COR-L47 (cell line): ENCODE measurements at regions not wholly inside any gene's neighbourhood (a gene's known extent, or its start where the extent isn't known, plus 50 kb on each side); places are given as distances from the start of the nearest gene placed in this dataset.

ENCODE experiments used
- DNase-seq: peaks from one replicate; lab custom pipeline; 2025; lab: John Stamatoyannopoulos, UW

DNA sequence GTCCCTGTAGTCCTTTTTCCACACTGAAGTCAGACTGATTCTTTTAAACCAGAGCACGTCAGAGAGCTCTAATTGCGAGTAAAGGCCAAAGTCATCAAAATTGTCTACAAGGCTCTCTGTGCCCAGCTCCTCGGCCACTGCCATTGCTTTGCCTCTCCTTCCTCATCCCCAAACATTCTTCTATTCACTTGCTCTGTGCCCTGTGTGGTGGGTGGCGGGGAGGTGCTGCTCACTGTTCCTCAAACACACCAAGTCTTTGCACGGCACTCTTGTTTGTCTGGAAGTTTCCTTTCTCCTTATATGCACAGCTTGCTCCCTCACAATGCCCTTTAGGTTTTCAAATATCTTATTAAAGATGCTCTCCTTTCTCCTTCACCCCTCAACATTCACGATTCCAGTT is 100.1 kb upstream of the FSHR start:
- DNase-seq, result no peak

DNA sequence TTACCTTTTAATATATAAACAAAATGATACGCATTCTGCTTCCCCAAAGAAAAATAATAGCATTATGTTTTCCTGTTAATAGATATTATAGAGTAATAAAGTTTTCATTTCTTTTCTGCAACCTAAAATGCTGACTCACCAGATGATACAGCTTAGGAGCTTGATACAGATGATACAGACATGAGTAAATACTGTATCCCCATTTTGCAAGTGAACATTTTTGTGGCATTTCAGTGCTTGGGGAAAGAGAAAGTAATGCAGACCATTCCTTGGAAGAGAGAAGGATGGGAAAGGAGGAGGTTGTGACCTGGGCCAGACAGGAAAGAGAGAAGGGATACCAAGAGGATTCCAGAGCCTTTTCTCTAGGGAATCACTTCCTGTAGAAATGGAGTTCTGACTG is 97.5 kb upstream of the FSHR start:
- DNase-seq, result no peak

DNA sequence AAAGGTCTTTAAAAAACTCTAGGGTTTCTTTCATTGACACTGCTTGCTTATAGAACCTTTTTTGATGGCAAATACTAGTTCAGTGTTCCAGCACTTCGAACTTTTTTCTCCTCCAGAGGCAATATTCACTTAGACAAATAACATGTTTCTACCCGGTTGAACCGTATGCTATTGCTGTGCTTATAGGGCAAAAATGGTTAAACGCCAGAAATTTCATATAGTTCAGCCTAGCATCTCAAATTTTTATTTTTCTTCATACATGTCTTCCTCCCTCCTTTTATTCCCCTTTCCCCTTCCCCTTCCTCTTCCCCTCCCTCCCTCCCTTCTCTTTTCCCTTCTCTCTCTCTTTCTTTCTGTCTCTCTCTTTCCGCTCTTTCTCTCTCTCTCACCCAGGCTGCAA is 96.9 kb upstream of the FSHR start:
- no peak for DNase-seq

DNA sequence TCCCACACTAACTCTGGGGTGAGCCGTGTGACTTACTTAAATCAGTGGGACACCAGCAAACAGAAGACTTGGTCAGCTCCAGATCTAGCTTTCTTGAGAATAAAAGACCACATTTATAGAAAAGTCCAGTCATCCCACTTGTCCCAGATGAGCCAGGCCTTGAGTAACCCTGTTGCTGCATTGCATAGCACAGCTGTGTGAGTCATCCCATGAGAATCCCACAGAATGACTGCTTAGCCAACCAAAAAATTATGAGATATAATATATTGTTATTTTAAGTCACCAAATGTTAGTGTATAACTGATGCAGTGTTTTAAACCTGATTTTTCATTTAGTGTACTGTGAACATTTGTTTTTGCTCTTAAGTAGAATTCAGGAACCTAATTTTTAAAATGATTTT is 94.2 kb upstream of the FSHR start:
- DNase-seq, result no peak

DNA sequence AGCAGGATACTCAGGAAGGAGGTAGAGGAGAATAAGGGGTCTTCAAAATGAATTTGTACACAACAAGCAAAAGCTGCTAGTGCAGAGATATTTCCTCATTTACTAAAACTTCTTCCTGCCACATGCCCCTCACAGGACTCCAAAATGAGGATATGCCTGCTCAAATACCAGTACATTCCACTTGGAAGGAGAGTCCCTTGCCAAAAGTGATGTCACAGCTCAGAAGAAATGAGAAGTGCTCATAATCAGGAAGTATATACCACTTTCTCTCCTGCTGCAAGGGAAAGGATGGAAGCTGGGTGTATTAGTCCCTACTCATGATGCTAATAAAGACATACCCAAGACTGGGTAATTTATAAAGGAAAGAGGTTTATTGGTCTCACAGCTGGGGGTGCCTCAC is 87.7 kb upstream of the FSHR start:
- no peak for DNase-seq

DNA sequence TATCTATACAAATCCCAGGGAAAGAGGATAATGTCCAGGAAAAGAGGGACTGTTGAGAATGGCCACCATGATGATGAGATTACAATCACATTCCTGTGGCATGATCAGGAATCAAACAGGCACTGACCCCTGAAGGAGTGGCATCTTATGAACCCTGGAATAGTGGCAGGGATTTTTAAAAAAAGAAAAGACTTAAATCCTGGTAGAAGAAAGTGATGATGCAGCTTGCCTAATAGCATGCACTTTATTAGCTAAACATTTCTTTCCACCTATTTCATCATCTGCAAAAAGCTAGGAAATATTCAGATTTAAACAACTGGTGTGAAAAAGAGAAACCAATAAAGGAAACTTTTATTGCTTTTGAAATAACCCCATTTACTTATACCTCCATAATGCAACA is 87.2 kb upstream of the FSHR start:
- no peak for DNase-seq

DNA sequence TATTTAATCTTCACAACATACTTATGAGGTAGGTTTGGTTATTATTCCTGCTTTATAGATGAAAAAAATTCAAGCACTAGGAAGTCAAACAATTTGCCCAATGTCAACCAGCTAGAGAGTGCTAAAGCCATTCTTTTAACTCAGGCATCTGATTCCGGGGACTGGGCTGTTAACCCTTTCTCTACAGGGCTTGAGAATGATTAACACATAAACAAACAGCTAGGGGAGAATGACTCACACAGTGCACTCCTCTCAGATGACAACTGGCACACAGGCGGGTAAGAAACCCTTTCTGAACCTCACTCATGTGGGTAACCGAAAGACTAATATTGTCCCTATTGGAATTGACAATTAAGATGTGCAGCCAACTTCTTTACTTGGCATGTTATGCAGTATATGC is 86.3 kb upstream of the FSHR start:
- no peak for DNase-seq

DNA sequence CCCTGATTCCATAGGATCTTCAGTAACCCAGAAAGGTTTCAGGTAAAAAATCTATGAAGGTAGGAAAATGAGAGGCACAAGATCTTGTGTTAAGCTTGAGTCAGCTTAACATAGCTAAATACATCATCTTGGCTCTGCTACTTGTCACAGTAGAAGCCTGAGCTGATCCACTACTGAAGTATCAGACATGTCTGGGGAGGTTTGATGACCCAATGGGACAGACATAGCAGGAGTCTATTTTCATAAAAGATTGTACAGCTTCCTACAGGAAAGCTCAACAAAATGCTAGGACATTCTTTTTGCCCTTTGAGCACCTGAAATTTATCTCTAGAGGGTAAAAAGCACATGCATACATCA is 84.3 kb upstream of the FSHR start:
- DNase-seq, result no peak

DNA sequence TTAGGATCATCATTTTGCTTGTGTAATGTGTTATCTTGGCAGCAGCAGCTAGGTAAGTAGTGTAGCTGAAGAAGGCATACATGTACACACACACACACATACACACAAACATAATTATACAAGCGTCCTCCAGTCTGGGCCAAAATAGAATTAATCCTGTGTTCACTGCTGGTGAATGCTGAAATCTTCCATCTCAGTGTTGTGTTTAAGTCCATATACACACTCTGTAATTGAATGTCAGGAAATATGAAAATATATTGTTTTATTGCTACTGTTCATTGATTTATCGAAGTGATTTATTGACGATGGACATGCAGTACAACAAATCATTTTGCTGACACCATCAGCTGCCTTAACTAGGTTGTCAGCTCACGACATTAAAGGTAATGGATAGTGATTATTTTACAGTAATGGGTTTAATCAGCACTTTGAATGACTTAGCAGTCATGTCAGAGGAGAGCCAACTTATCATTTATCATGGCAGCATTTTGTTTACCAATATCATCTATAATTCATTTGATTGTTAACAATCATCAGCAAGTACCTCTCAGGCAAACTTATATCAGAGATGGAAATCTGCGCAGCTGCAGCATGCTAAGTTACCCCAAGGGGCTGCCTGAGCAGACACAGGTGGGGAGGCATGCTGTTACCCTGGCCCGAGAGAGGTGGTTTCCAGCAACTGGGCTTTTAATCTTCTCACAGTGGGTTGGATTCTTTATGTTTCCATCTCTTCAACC is 83.7 kb upstream of the FSHR start:
- no peak for DNase-seq

DNA sequence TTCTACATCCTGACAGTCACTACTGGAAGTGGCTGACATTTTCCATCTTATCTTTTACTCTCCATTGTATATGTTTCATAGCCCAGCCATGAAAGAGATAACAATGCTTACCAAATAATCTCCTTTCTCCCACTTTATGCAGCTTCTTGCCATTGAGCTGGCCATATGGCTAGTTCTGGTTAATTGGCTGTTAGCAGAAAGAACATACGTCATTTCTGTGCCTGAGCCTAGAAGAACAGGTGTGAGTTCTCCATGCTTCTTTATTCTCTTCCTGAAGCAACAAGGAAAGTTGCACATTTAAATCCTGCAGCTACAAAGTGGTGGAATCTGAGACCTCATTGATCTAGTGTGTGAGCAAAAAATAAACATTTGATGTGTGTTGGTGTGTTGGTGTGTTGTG is 82.0 kb upstream of the FSHR start:
- no peak for DNase-seq

DNA sequence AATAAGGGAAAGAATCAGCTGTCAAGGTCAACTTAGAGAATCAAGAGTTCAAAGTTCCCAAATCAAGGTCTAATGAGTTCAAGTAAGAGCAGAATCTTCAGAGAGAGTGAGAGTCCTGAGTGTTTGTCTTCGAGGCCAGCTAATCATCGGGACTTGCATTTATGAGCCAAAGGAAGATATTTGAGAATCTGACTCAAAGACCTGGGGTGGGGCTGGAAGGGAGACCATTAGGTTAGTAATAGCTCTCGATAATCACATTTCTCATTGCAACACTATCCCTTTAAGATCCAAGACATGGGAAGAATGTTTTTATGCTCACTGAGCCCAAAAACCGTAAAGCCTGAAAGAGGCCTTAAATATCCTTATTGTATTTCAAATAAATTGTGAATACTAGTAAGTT is 72.0 kb upstream of the FSHR start:
- DNase-seq, result no peak

DNA sequence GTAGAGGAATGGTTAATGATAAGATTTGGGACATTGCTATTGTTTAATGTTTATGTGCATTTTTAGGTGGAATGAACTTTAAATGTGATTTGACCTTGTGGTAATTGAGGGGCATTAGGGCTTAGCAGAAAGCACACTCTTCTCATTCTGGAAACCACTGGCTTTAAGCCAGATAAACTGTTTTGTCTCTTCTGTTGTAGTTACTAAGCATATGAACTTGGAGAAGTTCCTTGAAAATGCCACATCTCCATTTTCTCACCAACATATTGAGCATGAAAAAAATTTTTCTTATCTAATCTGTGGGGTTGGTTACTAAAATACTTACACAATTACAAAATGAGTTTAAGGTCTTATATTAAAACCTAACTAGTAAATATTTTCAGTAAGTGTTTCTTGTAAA is 70.8 kb upstream of the FSHR start:
- DNase-seq, result no peak

DNA sequence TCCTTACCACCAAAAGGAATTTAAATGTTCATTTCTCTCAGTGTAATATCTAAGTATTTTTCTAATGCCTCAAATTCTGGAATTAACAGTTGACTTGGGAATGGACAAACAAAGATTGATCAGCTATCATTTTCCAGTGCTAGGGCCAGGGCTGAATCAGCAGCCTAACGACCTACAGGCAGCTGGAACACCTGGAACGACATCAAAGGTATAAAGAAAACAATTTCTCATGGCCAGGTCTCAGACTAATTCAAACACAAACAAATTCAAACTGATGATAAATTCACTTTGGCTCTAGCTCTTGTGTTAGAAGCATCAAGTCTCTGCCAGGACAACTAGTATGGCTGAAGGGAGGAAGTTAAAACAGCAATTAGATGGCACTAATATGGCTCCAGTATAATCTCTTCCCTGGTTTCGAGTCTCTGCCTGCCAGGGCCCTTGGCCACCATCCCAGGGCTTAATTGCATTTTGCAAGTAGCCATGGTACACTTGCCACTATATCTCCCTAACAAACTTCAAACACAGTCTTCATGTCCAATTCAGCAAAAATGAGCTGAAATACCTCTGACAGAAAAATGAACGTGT is 70.2 kb upstream of the FSHR start:
- DNase-seq, result peak; percentile 72

DNA sequence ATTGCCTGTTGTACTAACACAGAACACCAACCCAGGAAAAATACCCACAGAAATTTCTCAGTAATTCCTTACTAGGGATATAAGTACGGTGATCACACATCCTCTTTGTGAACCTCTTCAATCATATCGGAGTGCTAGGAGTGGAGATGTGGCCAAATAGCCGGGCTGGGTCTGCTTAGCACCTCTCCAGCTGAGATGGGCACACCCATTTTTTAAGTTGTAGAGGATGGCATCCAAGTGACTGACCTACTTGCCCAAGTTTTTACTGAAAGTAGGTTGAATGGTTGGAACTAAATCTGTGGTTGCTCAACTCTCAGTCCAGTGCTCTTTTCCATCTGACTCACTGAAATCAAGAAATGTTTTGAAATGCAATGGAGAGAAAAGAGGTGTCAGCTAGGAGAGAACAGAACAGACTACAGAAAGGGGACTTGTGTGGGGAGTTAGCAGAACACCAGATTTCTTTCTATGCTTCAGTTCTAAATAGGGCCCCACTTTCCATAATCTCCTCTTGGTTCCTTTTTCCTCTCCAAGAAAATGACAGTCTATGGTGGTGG is 68.7 kb upstream of the FSHR start:
- no peak for DNase-seq

DNA sequence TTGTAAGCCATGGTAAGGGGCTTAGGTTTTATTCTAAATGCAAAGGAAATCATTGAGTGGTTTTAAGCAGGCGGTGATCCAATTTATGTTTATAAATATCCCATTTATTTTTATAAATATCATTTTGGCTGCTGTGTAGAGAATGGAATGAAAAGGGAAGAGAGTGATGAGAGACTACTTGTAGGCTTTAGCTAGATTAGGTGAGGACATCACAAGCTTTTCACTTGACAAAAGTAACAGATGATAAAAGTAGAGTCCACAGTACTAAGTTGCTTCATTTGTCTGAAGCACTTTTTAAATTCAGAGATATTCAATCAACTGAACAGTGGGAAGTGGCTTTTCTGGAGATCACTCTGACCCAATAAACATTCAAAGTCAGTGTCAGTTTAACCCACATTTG is 65.4 kb upstream of the FSHR start:
- no peak for DNase-seq

DNA sequence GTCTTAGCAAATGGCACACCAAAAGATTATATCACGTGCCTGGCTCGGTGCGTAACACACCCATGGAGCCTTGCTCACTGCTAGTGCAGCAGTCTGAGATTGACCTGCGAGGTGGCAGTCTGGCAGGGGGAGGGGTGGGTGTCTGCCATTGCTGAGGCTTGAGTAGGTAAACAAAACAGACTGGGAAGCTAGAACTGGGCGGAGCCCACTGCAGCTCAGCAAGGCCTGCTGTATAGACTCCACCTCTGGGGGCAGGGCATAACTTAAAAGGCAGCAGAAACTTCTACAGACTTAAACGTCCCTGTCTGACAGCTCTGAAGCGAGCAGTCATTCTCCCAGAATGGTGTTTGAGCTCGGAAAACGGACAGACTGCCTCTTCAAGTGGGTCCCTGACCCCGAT is 55.9 kb upstream of the FSHR start:
- no peak for DNase-seq

DNA sequence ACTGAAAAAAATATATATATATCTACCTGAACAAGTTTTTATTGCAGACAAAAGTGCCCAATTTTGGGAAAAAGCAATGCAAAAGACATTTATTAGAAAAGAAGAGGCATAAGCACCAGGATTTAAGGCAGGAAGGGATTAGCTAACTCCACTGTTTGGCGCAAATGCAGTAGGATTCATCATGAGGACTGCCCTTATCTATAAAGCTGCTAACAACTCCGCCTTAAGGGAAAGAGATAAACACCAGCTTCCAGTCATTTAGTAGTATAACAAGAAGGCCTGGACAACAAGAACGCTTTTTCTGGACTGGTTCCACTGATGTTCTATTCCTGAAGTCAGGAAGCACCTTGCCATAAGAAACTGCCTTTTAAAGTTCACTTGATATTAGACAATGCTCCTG is 52.9 kb upstream of the FSHR start:
- no peak for DNase-seq
